NCI-H748 treated with DMSO at 0.1 percent for 48 hours (cell line): ENCODE measurements at regions not wholly inside any gene's neighbourhood (a gene's known extent, or its start where the extent isn't known, plus 50 kb on each side); places are given as distances from the start of the nearest gene placed in this dataset.

Experiments
- DNase-seq: peaks from one replicate; lab custom pipeline; 2025; lab: John Stamatoyannopoulos, UW

DNA sequence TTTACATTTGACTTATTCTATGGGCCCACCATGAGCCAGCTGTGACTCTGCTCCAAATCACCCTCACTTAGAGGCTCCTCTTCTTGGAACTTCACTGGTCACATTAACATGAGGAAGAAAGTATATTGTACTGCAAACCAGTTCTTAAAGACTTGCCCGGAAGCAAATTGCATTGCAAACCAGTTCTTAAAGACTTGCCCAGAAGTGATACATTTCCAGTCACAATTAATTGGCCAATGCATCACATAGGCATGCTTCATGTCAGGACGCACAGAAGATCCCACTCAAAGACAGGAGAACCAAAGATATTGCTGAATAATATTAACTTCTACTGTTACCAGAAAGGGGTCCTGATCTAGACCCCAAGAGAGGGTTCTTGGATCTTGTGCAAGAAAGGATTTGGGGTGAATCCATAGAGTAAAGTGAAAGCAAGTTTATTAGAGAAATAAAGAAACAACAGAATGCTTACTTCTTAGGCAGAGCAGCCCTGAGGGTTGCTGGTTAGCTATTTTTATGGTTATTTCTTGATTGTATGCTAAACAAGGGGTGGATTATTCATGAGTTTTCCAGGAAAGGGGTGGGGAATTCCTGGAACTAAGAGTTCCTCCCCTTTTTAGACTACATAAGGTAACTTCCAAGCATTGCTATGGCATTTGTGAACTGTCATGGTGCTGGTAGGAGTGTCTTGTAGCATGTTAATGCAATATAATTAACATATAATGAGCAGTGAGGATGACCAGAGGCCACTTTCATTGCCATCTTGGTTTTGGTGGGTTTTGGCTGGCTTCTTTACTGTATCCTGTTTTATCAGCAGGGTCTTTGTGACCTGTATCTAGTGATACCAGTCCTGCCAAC lies 54.6 kb upstream of the HCCS start:
- no peak for DNase-seq

DNA sequence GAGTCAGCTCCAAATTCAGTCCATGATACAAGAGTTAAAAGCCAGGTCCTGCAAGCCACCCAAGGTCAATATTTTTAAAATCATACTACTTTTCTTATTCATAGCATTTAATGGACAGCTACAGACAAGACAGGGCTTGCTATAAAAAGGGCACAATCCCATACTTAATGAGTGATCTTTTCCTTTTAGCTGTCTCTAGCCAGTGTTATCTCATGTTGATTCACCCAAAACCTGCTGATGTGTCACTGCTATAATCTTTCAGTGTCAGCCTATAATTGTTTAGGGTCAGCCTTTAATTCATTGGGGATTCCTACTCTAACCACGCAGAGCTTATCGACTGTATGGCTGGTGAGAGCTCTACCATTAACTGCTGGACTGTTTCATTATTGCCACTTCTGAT lies 51.2 kb upstream of the HCCS start:
- no peak for DNase-seq
